H7 (cell line): ENCODE measurements at regions not wholly inside any gene's neighbourhood (a gene's known extent, or its start where the extent isn't known, plus 50 kb on each side); places are given as distances from the start of the nearest gene placed in this dataset.
"Not testable (repeated sequence)": the region's sequence is repeated elsewhere in the genome, so short reads cannot be mapped to it uniquely, and the experiment has no call there.

Experiments
- DNase-seq: peaks from one replicate; pipeline ENCODE4 v3.0.0; 2012
- H3K27me3 ChIP-seq: 2 replicates; pipeline ENCODE4 v1.6.0; 2011; ENCODE audit warnings: mild to moderate bottlenecking, low read length; ENCODE audit not compliant: control insufficient read depth, insufficient read depth
- H3K36me3 ChIP-seq: replicated peaks from 2 replicates; pipeline ENCODE4 v1.5.1; 2011; ENCODE audit warnings: low read length; ENCODE audit not compliant: control insufficient read depth, insufficient read depth
- H3K4me3 ChIP-seq: 2 replicates; pipeline ENCODE4 v1.5.1; 2011; ENCODE audit warnings: low read depth, mild to moderate bottlenecking, control low read depth, low read length, moderate library complexity; ENCODE audit not compliant: insufficient read depth

DNA sequence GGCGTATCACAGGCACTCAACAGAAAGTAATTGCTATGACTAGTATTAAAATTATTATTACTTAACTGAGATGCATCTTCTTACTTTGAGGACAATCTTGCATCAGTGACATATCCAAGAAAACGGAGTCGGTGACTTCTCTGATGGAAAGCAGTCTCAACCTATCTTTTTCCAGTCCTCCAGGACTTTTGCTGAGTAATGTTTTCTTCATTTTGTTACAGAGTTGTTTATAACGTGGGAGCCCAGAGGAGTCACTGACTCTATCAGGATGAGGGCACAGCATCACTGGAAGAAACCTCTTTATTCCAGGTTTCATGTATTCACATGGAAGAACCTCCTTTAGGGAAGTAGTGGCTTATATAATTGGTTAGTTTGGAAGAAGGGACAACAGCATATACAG, 51.5 kb upstream of the MELK start:
- Histone ChIP-seq H3K27me3 (no peaks in the 10 kb centered on the region), H3K4me3 (no peak overlapping the region), H3K36me3 (no peaks in the 10 kb centered on the region)
- no peak for DNase-seq

DNA sequence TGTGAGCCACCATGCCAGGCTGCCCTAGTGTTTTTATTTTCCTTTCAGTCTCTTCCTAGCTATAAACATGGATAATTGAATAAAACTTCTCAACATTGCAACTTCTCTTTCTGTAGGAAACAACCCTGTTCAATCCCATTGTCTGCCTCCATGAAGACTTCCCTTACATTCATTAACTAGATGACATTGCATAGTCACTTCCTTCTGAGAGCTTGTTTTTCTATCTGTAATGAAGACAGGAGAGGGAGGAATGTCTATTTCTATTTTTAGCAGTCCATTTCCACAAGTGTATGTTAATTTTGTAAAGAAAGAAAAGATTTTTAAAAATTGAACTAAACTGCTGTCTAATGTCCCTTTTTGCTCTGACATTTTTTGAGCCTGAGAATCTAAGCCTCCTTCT, 55.6 kb upstream of the MELK start:
- Histone ChIP-seq H3K4me3 (no peak overlapping the region), H3K36me3 (no peaks in the 10 kb centered on the region), H3K27me3 (no peaks in the 10 kb centered on the region)
- no peak for DNase-seq

DNA sequence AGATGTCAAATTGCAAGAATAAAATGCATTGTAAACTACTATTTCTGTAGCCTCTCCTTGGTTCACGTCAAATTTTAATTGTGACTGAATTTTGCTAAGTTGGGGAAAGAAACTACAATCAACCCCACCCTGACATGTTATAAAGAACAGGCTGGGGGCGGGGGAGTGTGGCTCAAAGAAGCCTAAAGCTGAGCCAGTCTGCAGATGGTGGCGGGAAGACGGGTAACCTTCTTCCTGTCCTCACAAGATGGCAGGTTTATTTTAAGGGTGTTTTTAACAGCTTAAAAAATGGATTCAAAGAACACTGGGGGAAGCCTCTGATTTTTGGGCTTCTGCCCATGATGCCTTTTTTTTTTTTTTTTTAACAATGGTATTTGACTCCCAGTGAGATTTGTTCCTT, 68.5 kb upstream of the MELK start:
- DNase-seq, result no peak
- H3K27me3 ChIP-seq, result no peaks in the 10 kb centered on the region
- H3K4me3 ChIP-seq, result no peak overlapping the region
- no peaks in the 10 kb centered on the region for H3K36me3 ChIP-seq

DNA sequence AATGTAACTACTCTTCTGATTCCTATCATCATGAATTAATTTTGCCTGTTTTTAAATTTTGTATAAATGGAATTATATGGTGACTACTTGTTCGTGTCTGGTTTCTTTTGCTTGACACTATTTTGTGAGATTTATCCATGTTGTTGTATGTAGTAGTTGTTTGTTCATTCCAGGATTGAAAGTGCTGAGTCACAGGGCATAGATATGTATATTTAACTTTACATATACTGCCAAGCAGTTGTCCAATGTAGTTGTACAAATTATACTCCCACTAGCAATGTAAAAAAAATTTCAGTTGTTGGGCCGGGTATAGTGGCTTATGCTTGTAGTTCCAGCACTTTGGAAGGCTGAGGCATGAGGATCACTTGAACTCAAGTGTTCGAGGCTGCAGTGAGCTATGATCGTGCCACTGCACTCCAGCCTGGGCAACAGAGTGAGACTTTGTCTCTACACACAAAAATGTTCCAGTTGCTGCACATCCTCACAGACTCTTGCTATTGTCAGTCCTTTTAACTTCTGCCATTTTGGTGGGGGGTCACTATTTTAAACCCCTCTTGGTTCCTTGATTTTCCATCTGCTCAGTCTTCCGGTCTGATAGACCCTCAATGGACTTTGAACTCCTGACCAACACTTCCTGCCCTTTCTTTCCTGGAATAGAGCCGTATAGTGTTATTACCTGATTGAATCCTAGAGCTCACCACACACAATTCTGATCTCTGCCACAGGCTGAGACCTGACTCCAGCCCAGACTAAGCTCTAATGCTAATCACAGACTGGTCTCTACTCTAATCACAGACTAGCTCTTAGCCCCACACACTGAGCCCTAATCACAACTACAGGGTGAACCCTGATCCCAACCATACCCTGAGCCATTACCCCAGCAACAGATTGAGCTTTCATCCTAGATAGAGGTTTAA, 69.3 kb upstream of the MELK start:
- Histone ChIP-seq H3K4me3 (no peak overlapping the region), H3K27me3 (no peaks in the 10 kb centered on the region), H3K36me3 (no peaks in the 10 kb centered on the region)
- no peak for DNase-seq

DNA sequence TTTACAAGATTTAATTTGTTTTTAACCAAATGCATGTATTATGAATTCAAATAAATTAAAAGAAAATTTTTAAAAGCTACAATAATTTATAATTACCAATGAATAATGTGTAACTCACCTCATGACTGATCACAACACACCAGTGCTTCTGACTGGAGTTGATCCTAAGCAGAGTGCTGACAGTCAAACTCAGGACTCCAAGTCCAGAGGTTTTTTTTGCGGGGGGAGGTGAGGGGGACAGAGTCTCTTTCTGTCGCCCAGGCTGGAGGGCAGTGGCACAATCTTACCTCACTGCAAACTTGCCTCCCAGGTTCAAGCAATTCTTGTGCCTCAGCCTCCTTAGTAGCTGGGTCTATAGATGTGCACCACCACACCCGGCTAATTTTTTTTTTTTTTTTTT, 71.0 kb upstream of the MELK start:
- H3K36me3 ChIP-seq, result no peaks in the 10 kb centered on the region
- DNase-seq, result no peak
- no peaks in the 10 kb centered on the region for H3K27me3 ChIP-seq
- H3K4me3 ChIP-seq, result no peak overlapping the region

DNA sequence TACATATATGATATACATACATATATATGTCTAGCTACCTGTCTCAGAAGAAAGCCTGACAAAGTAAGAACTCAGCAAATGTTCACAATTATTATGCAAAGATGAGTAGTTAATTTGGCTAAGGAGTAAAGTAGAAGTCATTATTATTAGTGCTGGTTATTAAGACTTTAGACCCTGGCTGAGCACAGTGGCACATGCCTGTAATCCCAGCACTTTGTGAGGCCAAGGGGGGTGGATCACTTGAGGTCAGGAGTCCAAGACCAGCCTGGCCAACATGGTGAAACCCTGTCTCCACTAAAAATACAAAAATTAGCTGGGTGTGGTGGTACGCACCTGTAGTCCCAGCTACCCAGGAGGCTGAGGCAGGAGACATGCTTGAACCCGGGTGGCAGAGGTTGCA, 71.8 kb upstream of the MELK start:
- not testable (repeated sequence) for H3K27me3 ChIP-seq, DNase-seq, H3K36me3 ChIP-seq, H3K4me3 ChIP-seq

DNA sequence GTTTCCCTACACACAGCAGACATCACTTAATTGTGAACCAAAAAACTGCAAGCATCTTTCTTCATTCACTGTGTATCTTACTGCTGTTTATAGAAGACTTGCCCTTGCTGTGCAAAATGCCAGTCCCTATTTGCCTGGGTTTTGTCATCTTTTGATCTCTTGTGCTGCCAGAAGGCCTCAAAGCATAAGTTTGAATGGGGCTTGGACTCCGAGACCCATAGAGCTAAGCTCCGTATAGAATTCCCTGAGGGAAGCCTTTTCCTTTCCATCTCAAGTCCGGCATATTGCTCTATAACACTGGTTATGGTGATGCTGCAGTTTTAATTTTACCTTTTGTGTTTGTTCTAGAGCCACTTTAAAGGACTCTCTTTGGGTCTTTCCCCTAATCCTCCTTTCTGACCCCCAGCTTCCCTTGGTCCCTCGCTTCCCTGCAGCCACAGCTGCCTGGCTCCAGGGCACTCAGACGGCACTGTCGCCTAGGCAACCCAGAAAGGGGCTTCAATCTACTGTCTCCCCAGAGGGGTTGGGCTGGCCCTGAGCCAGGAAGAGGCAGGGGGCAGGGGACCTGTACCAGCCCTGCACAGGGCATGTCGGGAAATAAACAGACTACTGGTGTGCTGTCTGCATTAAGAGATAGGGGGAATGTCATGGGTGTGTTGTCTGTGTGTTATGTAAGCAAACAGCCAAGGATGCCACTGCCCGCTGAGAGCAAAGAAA, 73.4 kb upstream of the MELK start:
- DNase-seq, result no peak
- no peaks in the 10 kb centered on the region for H3K27me3 ChIP-seq
- no peak overlapping the region for H3K4me3 ChIP-seq
- H3K36me3 ChIP-seq, result no peaks in the 10 kb centered on the region

DNA sequence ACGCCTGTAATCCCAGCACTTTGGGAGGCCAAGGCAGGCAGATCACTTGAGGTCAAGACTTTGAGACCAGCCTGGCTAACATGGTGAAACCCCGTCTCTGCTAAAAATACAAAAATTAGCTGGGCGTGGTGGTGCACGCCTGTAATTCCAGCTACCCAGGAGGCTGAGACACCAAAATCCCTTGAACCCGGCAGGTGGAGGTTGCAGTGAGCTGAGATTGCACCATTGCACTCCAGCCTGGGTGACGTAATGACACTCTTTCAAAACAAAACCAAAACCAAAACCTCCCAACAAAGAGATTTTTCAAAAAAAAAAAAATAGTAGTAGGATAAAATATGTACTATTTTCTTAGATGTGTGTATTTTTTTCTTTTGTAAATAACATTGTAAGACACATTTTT, 79.1 kb upstream of the MELK start:
- not testable (repeated sequence) for H3K36me3 ChIP-seq

DNA sequence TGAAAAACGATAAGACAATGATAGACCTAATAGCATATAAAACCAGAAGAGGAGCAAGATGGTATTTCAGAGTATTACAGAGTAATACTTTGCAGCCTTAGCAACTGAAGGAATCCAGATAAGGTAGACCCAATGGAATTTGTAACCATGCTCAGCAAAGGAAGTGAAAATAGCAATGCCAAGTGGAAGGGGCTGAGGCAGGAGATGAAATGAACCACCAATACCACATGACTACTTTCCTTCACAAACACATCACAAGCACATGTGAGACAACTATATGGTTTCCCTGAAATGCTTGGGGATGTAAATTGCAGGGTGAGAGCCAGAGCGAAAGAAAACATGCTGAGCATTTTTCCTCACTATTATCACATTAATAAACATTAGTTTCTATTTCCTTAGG, 79.8 kb upstream of the MELK start:
- no peak overlapping the region for H3K4me3 ChIP-seq
- DNase-seq, result no peak
- no peaks in the 10 kb centered on the region for H3K36me3 ChIP-seq
- no peaks in the 10 kb centered on the region for H3K27me3 ChIP-seq

More for the DNA sequence above, 79.1 kb upstream of the MELK start:
- H3K4me3 ChIP-seq, DNase-seq, H3K27me3 ChIP-seq: not testable (repeated sequence)

DNA sequence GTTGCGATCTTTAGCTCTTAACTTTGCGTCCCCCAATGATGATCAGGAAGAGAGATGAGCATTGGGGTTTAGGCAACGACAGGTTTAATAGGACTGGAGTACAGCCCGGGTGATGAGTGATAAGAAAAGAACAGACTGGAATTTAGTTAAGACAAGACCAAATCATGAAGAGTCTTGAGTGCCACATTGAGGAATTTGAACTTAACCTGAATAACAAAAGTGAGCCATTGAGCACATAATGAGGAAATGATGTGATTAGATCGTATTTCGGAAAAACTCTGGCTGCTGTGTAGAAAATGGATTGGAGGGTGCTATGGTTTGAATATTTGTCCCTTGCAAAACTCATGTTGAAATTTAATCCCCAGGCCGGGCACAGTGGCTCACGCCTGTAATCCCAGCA, 83.2 kb upstream of the MELK start:
- Histone ChIP-seq H3K27me3 (no peaks in the 10 kb centered on the region), H3K4me3 (no peak overlapping the region), H3K36me3 (no peaks in the 10 kb centered on the region)
- DNase-seq, result no peak

DNA sequence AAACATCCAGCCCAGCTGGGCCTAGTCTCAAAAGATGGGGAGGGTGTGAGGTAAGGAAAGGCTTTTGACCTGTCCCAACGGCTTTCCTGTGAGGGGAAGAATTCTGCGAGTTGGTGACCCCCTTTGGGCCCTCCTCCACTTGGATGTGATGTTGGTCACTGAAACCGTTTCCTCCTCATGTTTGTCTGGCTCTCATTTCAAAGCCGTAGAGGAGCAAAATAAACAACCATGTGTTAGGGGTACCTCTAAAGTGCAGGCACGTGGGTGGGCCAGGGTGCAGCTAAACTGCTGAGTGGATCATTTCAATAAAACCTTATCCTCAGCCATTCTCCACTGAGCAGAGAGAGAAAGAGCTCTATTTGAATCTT, 84.3 kb upstream of the MELK start:
- peak overlapping the region; percentile 32 for H3K4me3 ChIP-seq
- no peaks in the 10 kb centered on the region for H3K36me3 ChIP-seq
- H3K27me3 ChIP-seq, result no peaks in the 10 kb centered on the region
- no peak for DNase-seq

DNA sequence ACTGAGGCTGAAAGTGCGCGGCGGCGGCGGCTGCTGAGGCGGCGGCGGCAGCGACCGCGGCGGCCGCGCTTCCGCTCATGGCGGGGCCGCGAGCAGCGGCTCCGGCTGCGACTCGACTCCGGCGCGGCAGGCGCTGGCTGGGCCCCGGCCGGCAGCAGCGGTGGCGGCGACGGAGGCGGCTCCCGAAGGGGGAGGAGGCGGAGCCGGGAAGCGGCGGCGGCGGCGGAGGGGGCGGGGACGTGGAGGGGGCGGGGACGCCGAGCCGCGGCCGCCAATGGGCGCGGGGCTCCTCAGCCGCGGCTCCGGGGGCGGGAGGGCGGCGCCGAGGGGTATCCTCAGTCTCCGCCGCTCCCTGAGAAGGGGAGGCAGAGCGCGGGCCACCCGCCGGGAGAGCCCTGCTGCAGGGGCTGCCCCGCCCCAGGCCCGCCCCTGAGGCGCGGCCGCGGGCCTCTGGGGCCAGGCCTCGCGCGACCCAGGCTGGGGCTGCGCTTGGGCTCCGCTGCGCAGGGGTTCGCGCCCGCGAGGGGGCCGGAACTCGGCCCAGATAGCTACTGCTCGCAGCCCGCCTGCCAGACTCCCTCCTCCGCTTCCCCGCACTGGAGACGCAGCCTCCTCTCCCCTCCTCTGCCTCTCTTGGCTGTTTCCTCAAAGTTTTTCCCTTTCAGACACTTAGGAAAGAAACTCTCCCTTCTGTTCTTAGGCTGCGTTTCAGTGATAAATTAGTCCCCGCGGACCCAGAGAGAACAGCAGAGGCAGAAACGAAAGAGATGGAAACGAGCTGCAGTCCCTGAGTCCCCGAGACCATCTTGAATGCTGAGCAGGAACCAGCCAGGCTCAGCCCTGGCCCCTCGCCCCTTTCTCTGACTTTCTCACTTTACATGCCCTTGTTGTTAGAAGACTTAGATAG, 85.0 kb upstream of the MELK start:
- H3K4me3 ChIP-seq, result peak overlapping the region; percentile 89
- no peaks in the 10 kb centered on the region; the same call in 1 of the 2 replicates for H3K36me3 ChIP-seq
- peak; percentile 98 for DNase-seq
- H3K27me3 ChIP-seq, result no peaks in the 10 kb centered on the region

DNA sequence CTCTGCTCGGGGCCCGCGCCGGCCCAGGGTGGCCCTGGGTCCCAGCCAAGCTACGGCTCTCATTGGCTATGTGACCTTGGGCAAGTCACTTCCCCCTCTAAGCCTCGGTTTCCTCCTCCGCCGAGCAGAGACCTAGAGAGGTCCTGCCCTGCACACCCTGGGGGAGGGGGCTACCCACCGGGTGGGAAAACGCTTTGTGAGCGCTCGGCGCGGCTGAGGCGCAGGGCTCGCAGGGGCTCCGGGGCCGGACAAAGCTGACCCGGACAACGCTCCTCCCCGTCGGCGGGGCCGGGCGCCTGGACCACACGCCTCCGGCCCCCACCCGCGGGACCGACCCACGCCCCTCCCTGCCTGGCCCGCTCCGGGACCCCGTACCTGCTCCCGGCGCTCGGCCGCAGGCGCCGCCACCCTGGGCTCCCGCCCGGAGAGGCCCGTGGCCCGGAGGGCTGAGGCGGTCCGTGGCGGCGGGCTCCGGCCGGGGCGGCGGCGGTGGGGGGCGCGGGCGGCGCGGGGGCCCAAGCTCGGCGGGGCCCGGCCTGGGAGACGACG, 85.7 kb upstream of the MELK start:
- Histone ChIP-seq H3K27me3 (no peaks in the 10 kb centered on the region), H3K36me3 (no peaks in the 10 kb centered on the region; the same call in 1 of the 2 replicates)
- peak; percentile 76 for DNase-seq

DNA sequence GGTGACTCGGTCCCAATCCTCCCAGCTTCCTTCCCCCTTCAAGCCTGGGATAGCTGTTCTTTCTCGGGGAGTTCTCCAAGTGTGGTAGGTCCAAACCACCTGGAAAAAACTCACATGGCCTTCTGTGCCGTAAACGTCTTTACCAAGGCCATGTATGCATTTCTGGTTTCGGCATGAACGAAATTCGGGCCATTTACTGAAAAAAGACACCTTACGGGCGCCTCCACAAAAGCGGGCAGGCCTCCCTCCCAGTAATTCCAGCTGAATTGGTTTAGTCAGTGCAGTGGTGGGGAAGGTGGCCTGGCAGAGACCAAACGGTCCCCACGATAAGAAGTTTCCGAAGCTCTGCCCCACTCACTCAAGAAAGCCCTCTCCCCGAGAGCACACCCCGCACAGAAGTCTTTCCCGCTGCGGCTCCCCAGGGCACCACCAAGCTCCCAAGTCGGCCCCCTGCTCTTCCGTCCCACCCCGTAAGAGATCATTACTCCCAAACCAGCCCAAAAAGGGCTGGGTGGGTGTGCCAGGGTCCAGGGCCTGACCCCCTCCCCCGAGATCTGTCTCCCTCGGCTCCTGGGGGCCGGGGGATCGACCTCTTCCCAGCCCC, 86.3 kb upstream of the MELK start:
- Histone ChIP-seq H3K27me3 (no peaks in the 10 kb centered on the region), H3K36me3 (no peaks in the 10 kb centered on the region; the same call in 1 of the 2 replicates), H3K4me3 (peak overlapping the region; percentile 89)
- DNase-seq, result no peak

More for the DNA sequence above, 85.7 kb upstream of the MELK start:
- H3K4me3 ChIP-seq, result peak overlapping the region; percentile 89
